ENCODE measurements at regions not wholly inside any gene's neighbourhood (a gene's known extent, or its start where the extent isn't known, plus 50 kb on each side); places are given as distances from the start of the nearest gene placed in this dataset.

GRCh38 chr2:145587922-145588321 is 1068.0 kb upstream of the ZEB2 start:
- POLR2A ChIA-PET: no interaction called here
- CTCF ChIA-PET: no interaction called here
- Mint-ChIP-seq H3K4me3 (no peak overlapping the region), H3K27ac (no peak overlapping the region), H3K27me3 (no peaks in the 10 kb centered on the region), H3K36me3 (ENCODE audit: low read depth) (no peaks in the 10 kb centered on the region), H3K4me1 (peaks cover 31% of the 10 kb centered on the region), H3K9me3 (no peaks in the 10 kb centered on the region)
- intact Hi-C loops (cut with micrococcal nuclease): no loop called here
- TF ChIP-seq CTCF (IDR thresholded peaks at IDR 0.05): no peak
- no peak for ATAC-seq (ENCODE audit: low read depth)
- DNase-seq: no peak

GRCh38 chr2:145584353-145584752 is 1064.4 kb upstream of the ZEB2 start:
- H3K36me3 Mint-ChIP-seq (ENCODE audit: low read depth): no peaks in the 10 kb centered on the region
- TF ChIP-seq CTCF (IDR thresholded peaks at IDR 0.05): no peak
- no peaks in the 10 kb centered on the region for H3K27me3 Mint-ChIP-seq
- DNase-seq (no peak), ATAC-seq (ENCODE audit: low read depth) (no peak)
- CTCF ChIA-PET: interaction anchor here (0.9 kb wide), 1 partner anchor 13 kb away, joined by 3 read pairs; no protein-coding TSS in a partner anchor
- intact Hi-C loops (cut with micrococcal nuclease): no loop called here
- no peak overlapping the region for H3K27ac Mint-ChIP-seq
- no peak overlapping the region for H3K4me3 Mint-ChIP-seq
- no peaks in the 10 kb centered on the region for H3K4me1 Mint-ChIP-seq
- POLR2A ChIA-PET: no interaction called here
- H3K9me3 Mint-ChIP-seq: peaks cover 2% of the 10 kb centered on the region

- H3K27me3 Mint-ChIP-seq: no peaks in the 10 kb centered on the region
- no peak for TF ChIP-seq CTCF (IDR thresholded peaks at IDR 0.05)
- CTCF ChIA-PET: no interaction called here
- peaks cover 3% of the 10 kb centered on the region for H3K4me1 Mint-ChIP-seq
- DNase-seq (no peak), ATAC-seq (ENCODE audit: low read depth) (no peak)
- no peak overlapping the region for H3K27ac Mint-ChIP-seq
- intact Hi-C loops (cut with micrococcal nuclease): no loop called here
- H3K9me3 Mint-ChIP-seq: no peaks in the 10 kb centered on the region
- no peak overlapping the region for H3K4me3 Mint-ChIP-seq
- POLR2A ChIA-PET: no interaction called here
- H3K36me3 Mint-ChIP-seq (ENCODE audit: low read depth): no peaks in the 10 kb centered on the region
These were observed 1053.7 kb upstream of the ZEB2 start for GRCh38 chr2:145573608-145574007.

- CTCF ChIA-PET: no interaction called here
- no peaks in the 10 kb centered on the region for H3K9me3 Mint-ChIP-seq
- H3K4me3 Mint-ChIP-seq: no peak overlapping the region
- POLR2A ChIA-PET: no interaction called here
- DNase-seq: no peak
- H3K36me3 Mint-ChIP-seq (ENCODE audit: low read depth): no peaks in the 10 kb centered on the region
- no peak overlapping the region for H3K27ac Mint-ChIP-seq
- no peak for TF ChIP-seq CTCF (IDR thresholded peaks at IDR 0.05)
- ATAC-seq (ENCODE audit: low read depth): peak; percentile 40
- H3K4me1 Mint-ChIP-seq: peaks cover 3% of the 10 kb centered on the region
- intact Hi-C loops (cut with micrococcal nuclease): no loop called here
- H3K27me3 Mint-ChIP-seq: no peaks in the 10 kb centered on the region
These were observed 1052.3 kb upstream of the ZEB2 start for GRCh38 chr2:145572238-145572637.

GRCh38 chr2:145569108-145569507 is 1049.2 kb upstream of the ZEB2 start:
- no peak for TF ChIP-seq CTCF (IDR thresholded peaks at IDR 0.05)
- H3K4me1 Mint-ChIP-seq: peaks cover 3% of the 10 kb centered on the region
- intact Hi-C loops (cut with micrococcal nuclease): no loop called here
- no peak overlapping the region for H3K4me3 Mint-ChIP-seq
- no peaks in the 10 kb centered on the region for H3K36me3 Mint-ChIP-seq (ENCODE audit: low read depth)
- no peaks in the 10 kb centered on the region for H3K9me3 Mint-ChIP-seq
- no peaks in the 10 kb centered on the region for H3K27me3 Mint-ChIP-seq
- ChIA-PET POLR2A (no interaction called here), CTCF (no interaction called here)
- no peak for ATAC-seq (ENCODE audit: low read depth)
- DNase-seq: no peak
- no peak overlapping the region for H3K27ac Mint-ChIP-seq
